OCI-LY3 (cell line): ENCODE measurements at regions not wholly inside any gene's neighbourhood (a gene's known extent, or its start where the extent isn't known, plus 50 kb on each side); places are given as distances from the start of the nearest gene placed in this dataset.
"Not testable (repeated sequence)": the region's sequence is repeated elsewhere in the genome, so short reads cannot be mapped to it uniquely, and the experiment has no call there.

Source experiments
- EZH2phosphoT487 ChIP-seq: fragments of 200-600 bp; shearing (Covaris generic); IDR thresholded peaks from 2 replicates; pipeline ENCODE4 v1.6.1; 2018; ENCODE audit warnings: antibody characterized with exemption, mixed run types, low read depth
- TF ChIP-seq, protein P1 (sequence below): fragments of 200-600, 300-600 bp; sonication (generic); IDR thresholded peaks from 2 replicates; pipeline ENCODE4 v1.5.1; 2014; ENCODE audit warnings: antibody characterized with exemption, low read length, low read depth

DNA sequence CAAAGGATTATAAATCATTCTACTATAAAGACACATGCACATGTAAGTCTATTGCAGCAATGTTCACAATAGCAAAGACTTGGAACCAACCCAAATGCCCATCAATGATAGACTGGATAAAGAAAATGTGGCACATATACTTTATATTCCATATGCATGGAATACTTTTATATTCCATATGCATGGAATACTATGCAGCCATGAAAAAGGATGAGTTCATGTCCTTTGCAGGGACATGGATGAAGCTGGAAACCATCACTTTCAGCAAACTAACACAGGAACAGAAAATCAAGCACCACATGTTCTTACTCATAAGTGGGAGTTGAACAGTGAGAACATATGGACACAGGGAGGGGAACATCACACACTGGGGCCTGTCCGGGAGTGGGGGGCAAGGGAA is 130.3 kb upstream of the RSPO3 start:
- TF ChIP-seq, protein P1, sequence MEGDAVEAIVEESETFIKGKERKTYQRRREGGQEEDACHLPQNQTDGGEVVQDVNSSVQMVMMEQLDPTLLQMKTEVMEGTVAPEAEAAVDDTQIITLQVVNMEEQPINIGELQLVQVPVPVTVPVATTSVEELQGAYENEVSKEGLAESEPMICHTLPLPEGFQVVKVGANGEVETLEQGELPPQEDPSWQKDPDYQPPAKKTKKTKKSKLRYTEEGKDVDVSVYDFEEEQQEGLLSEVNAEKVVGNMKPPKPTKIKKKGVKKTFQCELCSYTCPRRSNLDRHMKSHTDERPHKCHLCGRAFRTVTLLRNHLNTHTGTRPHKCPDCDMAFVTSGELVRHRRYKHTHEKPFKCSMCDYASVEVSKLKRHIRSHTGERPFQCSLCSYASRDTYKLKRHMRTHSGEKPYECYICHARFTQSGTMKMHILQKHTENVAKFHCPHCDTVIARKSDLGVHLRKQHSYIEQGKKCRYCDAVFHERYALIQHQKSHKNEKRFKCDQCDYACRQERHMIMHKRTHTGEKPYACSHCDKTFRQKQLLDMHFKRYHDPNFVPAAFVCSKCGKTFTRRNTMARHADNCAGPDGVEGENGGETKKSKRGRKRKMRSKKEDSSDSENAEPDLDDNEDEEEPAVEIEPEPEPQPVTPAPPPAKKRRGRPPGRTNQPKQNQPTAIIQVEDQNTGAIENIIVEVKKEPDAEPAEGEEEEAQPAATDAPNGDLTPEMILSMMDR: not testable (repeated sequence)
- not testable (repeated sequence) for TF ChIP-seq EZH2phosphoT487
